ENCODE measurements at regions not wholly inside any gene's neighbourhood (a gene's known extent, or its start where the extent isn't known, plus 50 kb on each side); places are given as distances from the start of the nearest gene placed in this dataset.

GRCh38 chr4:13887010-13887409, 259.5 kb upstream of the BOD1L1 start:
- Histone ChIP-seq H3K27me3 (replicated peaks in 1 of 4; ENCODE audit: control insufficient read depth in 3 of 4, extremely low read depth in 1 of 4, insufficient read depth in 3 of 4, low read length in 3 of 4) (no peaks in the 10 kb centered on the region; a peak in 1 of 7 replicates), H2BK12ac (ENCODE audit: low read depth, low read length) (no peak overlapping the region), H3K27ac (ENCODE audit: low read depth, low read length) (no peak overlapping the region), H3K79me2 (ENCODE audit: control insufficient read depth in 1 of 2, insufficient read depth in 2 of 2, low read length in 2 of 2) (no peaks in the 10 kb centered on the region), H3K9ac (replicated peaks in 1 of 4; ENCODE audit: extremely low read depth in 1 of 4, low read depth in 3 of 4, low read length in 3 of 4) (no peak overlapping the region), H2BK15ac (ENCODE audit: low read length) (no peak overlapping the region), H4K20me1 (replicated peaks in 1 of 2; ENCODE audit: control insufficient read depth in 1 of 2, insufficient read depth in 2 of 2, low read length in 2 of 2) (no peaks in the 10 kb centered on the region), H2AFZ (ENCODE audit: low read length) (no peak overlapping the region), H2AK5ac (ENCODE audit: low read depth, low read length) (no peak overlapping the region), H4K91ac (replicated peaks; ENCODE audit: insufficient read length, low read length) (no peak overlapping the region), H3K79me1 (ENCODE audit: low read depth, low read length) (no peaks in the 10 kb centered on the region), H3K18ac (ENCODE audit: extremely low read depth, low read length) (no peak overlapping the region), H2BK20ac (ENCODE audit: low read length) (no peak overlapping the region), H3K14ac (ENCODE audit: insufficient read length) (no peak overlapping the region), H3K9me3 (ENCODE audit: insufficient read depth in 2 of 2, low read depth in 1 of 2, low read length in 1 of 2) (no peaks in the 10 kb centered on the region), H3K4me3 (ENCODE audit: extremely low read depth in 1 of 4, insufficient read depth in 2 of 4, low read depth in 3 of 4, low read length in 4 of 4) (no peak overlapping the region), H3K4me1 (replicated peaks in 1 of 4; ENCODE audit: control insufficient read depth in 3 of 4, insufficient read depth in 4 of 4, low read length in 3 of 4) (no peaks in the 10 kb centered on the region), H4K8ac (ENCODE audit: extremely low read depth, insufficient read depth, low read length) (no peak overlapping the region), H3K23me2 (ENCODE audit: low read depth, low read length) (no peaks in the 10 kb centered on the region), H3K36me3 (ENCODE audit: control insufficient read depth in 2 of 4, insufficient read depth in 4 of 4, low read length in 3 of 4) (no peaks in the 10 kb centered on the region), H2BK5ac (ENCODE audit: low read depth, low read length) (no peak overlapping the region), H2BK120ac (replicated peaks; ENCODE audit: low read depth, low read length) (no peak overlapping the region), H4K5ac (ENCODE audit: insufficient read length, low read depth, low read length) (no peak overlapping the region), H3K4ac (replicated peaks; ENCODE audit: insufficient read length, low read depth, low read length) (no peak overlapping the region), H3K56ac (replicated peaks; ENCODE audit: insufficient read length, low read depth, low read length) (no peak overlapping the region), H3K23ac (ENCODE audit: insufficient read length) (no peak overlapping the region), H3K4me2 (ENCODE audit: insufficient read depth in 1 of 2, low read depth in 2 of 2, low read length in 2 of 2) (no peak overlapping the region)
- DNase-seq (ENCODE audit: low read depth in 1 of 2, low spot score in 2 of 2) = no peak
- ChIA-PET POLR2A (ENCODE audit: partially characterized antibody) (no interaction called here), CTCF (ENCODE audit: partially characterized antibody) (interaction anchor here (0.6 to 1.3 kb wide), 4 partner anchors 19 to 295 kb away, joined by 3 to 4 read pairs (median 4); no protein-coding TSS in a partner anchor)
- WGBS, 2 experiments (ENCODE audit: extremely low coverage in 1 of 2, insufficient coverage in 1 of 2, insufficient read length in 1 of 2, insufficient replicate concordance in 2 of 2, low coverage in 1 of 2, low lambda C conversion rate in 2 of 2, missing lambda C conversion rate in 1 of 2) = 88% methylated on average over 2 of the region's 2 CpGs; no CpG with 5 or more reads in 1 of the 2 experiments
- no peak for FAIRE-seq
- no peak for TF ChIP-seq SP1 (IDR thresholded peaks at IDR 0.05; ENCODE audit: low read depth, low read length)

All from H1 (cell line).